Colonic mucosa (tissue), 4 donors: ENCODE measurements at regions not wholly inside any gene's neighbourhood (a gene's known extent, or its start where the extent isn't known, plus 50 kb on each side); places are given as distances from the start of the nearest gene placed in this dataset.

Source experiments
- DNase-seq: peaks from one replicate; pipeline ENCODE4 v3.0.0-alpha.2; 2020
- H3K27ac ChIP-seq: fragments of 200-600 bp; one replicate; pipeline ENCODE4 v1.8.0; 2021
- H3K27me3 ChIP-seq: fragments of 200-600 bp; one replicate; pipeline ENCODE4 v1.8.0; 2021
- H3K36me3 ChIP-seq: fragments of 200-600 bp; one replicate; pipeline ENCODE4 v1.8.0; 2021
- H3K4me1 ChIP-seq: fragments of 200-600 bp; one replicate; pipeline ENCODE4 v1.8.0; 2021; ENCODE audit warnings: mild to moderate bottlenecking
- H3K4me3 ChIP-seq: fragments of 200-600 bp; one replicate; pipeline ENCODE4 v1.8.0; 2021
- H3K9ac ChIP-seq, 2 donors: one replicate each; pipeline ENCODE4 v1.7.0; 2013; ENCODE audit warnings: control low read depth in 2 of 2, low read depth in 2 of 2, low read length in 2 of 2
- H3K9me3 ChIP-seq: fragments of 200-600 bp; one replicate; pipeline ENCODE4 v1.8.0; 2021
- CTCF ChIP-seq: fragments of 200-600 bp; IDR thresholded peaks from one replicate; pipeline ENCODE4 v1.8.0; 2022; ENCODE audit warnings: antibody characterized with exemption, mild to moderate bottlenecking
- intact Hi-C: fragments of 100-400 bp; cut with DNase I; formaldehyde crosslinking; loops from one replicate; pipeline ENCODE4 v1.14.1; 2022
- donor health status: healthy.
- donor health status: DM: no; HTN: no; CAD: no.
- donor health status: DM: no; HTN: no; CAD: no.

GRCh38 chr11:80417681-80418080 is 976.9 kb upstream of the TENM4 start:
- TF ChIP-seq CTCF, result no peak
- intact Hi-C loops, result no loop called here
- Histone ChIP-seq H3K27ac (no peak overlapping the region), H3K36me3 (no peaks in the 10 kb centered on the region), H3K4me1 (no peaks in the 10 kb centered on the region), H3K9ac (no peak overlapping the region), H3K4me3 (no peak overlapping the region), H3K9me3 (no peaks in the 10 kb centered on the region), H3K27me3 (no peaks in the 10 kb centered on the region)
- no peak for DNase-seq

- no peak overlapping the region for H3K4me3 ChIP-seq
- no peak overlapping the region for H3K9ac ChIP-seq
- DNase-seq, result no peak
- no peaks in the 10 kb centered on the region for H3K27me3 ChIP-seq
- H3K9me3 ChIP-seq, result no peaks in the 10 kb centered on the region
- H3K36me3 ChIP-seq, result no peaks in the 10 kb centered on the region
- H3K4me1 ChIP-seq, result no peaks in the 10 kb centered on the region
- intact Hi-C loops, result no loop called here
- no peak overlapping the region for H3K27ac ChIP-seq
- TF ChIP-seq CTCF, result no peak
Measured at GRCh38 chr11:80415580-80415979, 974.8 kb upstream of the TENM4 start.

- no peak overlapping the region for H3K4me3 ChIP-seq
- H3K4me1 ChIP-seq, result no peaks in the 10 kb centered on the region
- no peaks in the 10 kb centered on the region for H3K9me3 ChIP-seq
- no peak for TF ChIP-seq CTCF
- H3K27ac ChIP-seq, result no peak overlapping the region
- intact Hi-C loops, result no loop called here
- no peaks in the 10 kb centered on the region for H3K36me3 ChIP-seq
- H3K9ac ChIP-seq, result no peak overlapping the region
- no peak for DNase-seq
- no peaks in the 10 kb centered on the region for H3K27me3 ChIP-seq
Measured at GRCh38 chr11:80414181-80415165, 973.6 kb upstream of the TENM4 start.

- Histone ChIP-seq H3K27me3 (no peaks in the 10 kb centered on the region), H3K4me1 (no peaks in the 10 kb centered on the region), H3K27ac (no peak overlapping the region), H3K36me3 (no peaks in the 10 kb centered on the region), H3K4me3 (no peak overlapping the region), H3K9me3 (no peaks in the 10 kb centered on the region), H3K9ac (no peak overlapping the region)
- DNase-seq, result no peak
- TF ChIP-seq CTCF, result no peak
- intact Hi-C loops, result no loop called here
Measured at GRCh38 chr11:80412604-80413003, 971.8 kb upstream of the TENM4 start.

GRCh38 chr11:80393210-80393609 is 952.4 kb upstream of the TENM4 start:
- H3K4me3 ChIP-seq, result no peak overlapping the region
- TF ChIP-seq CTCF, result no peak
- H3K36me3 ChIP-seq, result no peaks in the 10 kb centered on the region
- no peak overlapping the region for H3K9ac ChIP-seq
- intact Hi-C loops, result no loop called here
- DNase-seq, result no peak
- H3K9me3 ChIP-seq, result no peaks in the 10 kb centered on the region
- no peaks in the 10 kb centered on the region for H3K27me3 ChIP-seq
- no peaks in the 10 kb centered on the region for H3K4me1 ChIP-seq
- no peak overlapping the region for H3K27ac ChIP-seq
